ENCODE measurements at regions not wholly inside any gene's neighbourhood (a gene's known extent, or its start where the extent isn't known, plus 50 kb on each side); places are given as distances from the start of the nearest gene placed in this dataset.

GRCh38 chr4:83679692-83680091, 143.8 kb downstream of the GPAT3 start (continued):
- TF ChIP-seq, protein P1, sequence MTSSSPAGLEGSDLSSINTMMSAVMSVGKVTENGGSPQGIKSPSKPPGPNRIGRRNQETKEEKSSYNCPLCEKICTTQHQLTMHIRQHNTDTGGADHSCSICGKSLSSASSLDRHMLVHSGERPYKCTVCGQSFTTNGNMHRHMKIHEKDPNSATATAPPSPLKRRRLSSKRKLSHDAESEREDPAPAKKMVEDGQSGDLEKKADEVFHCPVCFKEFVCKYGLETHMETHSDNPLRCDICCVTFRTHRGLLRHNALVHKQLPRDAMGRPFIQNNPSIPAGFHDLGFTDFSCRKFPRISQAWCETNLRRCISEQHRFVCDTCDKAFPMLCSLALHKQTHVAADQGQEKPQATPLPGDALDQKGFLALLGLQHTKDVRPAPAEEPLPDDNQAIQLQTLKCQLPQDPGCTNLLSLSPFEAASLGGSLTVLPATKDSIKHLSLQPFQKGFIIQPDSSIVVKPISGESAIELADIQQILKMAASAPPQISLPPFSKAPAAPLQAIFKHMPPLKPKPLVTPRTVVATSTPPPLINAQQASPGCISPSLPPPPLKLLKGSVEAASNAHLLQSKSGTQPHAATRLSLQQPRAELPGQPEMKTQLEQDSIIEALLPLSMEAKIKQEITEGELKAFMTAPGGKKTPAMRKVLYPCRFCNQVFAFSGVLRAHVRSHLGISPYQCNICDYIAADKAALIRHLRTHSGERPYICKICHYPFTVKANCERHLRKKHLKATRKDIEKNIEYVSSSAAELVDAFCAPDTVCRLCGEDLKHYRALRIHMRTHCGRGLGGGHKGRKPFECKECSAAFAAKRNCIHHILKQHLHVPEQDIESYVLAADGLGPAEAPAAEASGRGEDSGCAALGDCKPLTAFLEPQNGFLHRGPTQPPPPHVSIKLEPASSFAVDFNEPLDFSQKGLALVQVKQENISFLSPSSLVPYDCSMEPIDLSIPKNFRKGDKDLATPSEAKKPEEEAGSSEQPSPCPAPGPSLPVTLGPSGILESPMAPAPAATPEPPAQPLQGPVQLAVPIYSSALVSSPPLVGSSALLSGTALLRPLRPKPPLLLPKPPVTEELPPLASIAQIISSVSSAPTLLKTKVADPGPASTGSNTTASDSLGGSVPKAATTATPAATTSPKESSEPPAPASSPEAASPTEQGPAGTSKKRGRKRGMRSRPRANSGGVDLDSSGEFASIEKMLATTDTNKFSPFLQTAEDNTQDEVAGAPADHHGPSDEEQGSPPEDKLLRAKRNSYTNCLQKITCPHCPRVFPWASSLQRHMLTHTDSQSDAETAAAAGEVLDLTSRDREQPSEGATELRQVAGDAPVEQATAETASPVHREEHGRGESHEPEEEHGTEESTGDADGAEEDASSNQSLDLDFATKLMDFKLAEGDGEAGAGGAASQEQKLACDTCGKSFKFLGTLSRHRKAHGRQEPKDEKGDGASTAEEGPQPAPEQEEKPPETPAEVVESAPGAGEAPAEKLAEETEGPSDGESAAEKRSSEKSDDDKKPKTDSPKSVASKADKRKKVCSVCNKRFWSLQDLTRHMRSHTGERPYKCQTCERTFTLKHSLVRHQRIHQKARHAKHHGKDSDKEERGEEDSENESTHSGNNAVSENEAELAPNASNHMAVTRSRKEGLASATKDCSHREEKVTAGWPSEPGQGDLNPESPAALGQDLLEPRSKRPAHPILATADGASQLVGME (CRISPR knock-in tag; IDR thresholded peaks at IDR 0.05), result no peak
- TF ChIP-seq ETS1 (conservative IDR thresholded peaks at IDR 0.05; ENCODE audit: control insufficient read depth, low read depth, low read length) (no peak), ADNP (tag; IDR thresholded peaks at IDR 0.05) (0 out of 2 replicates have a peak, but pooled peaks have one; percentile 34), CEBPB (tag; IDR thresholded peaks at IDR 0.05) (peak; percentile 83), HNRNPUL1 (IDR thresholded peaks at IDR 0.05; ENCODE audit: low read length) (no peak), ARID1B (IDR thresholded peaks at IDR 0.05) (peak; percentile 54), NR1H2 (CRISPR knock-in tag; IDR thresholded peaks at IDR 0.05) (no peak)

All from K562 (cell line).